H9 (cell line): ENCODE measurements at regions not wholly inside any gene's neighbourhood (a gene's known extent, or its start where the extent isn't known, plus 50 kb on each side); places are given as distances from the start of the nearest gene placed in this dataset.

Experiments used
- DNase-seq: peaks from one replicate; pipeline ENCODE4 v3.0.0-alpha.2; 2017
- H2AFZ ChIP-seq: one replicate; pipeline ENCODE4 v1.6.1; 2013; ENCODE audit warnings: mild to moderate bottlenecking, low read length, control low read depth, moderate library complexity
- H2AK5ac ChIP-seq: 2 replicates; pipeline ENCODE4 v1.6.1; 2013; ENCODE audit warnings: low read length, control low read depth, mixed read lengths; ENCODE audit not compliant: insufficient read length
- H2BK120ac ChIP-seq: one replicate; pipeline ENCODE4 v1.6.1; 2013; ENCODE audit warnings: low read depth, mild to moderate bottlenecking, low read length, control low read depth, inconsistent platforms; ENCODE audit not compliant: poor library complexity, severe bottlenecking
- H2BK12ac ChIP-seq: 2 replicates; pipeline ENCODE4 v1.6.1; 2013; ENCODE audit warnings: low read length, control low read depth, mixed read lengths, low read depth; ENCODE audit not compliant: insufficient read length
- H2BK15ac ChIP-seq: 2 replicates; pipeline ENCODE4 v1.6.1; 2013; ENCODE audit warnings: low read depth, low read length, control low read depth
- H2BK20ac ChIP-seq: one replicate; pipeline ENCODE4 v1.6.1; 2013; ENCODE audit warnings: low read depth, mild to moderate bottlenecking, low read length, control low read depth, inconsistent platforms; ENCODE audit not compliant: poor library complexity, severe bottlenecking
- H2BK5ac ChIP-seq: 2 replicates; pipeline ENCODE4 v1.6.1; 2013; ENCODE audit warnings: low read length, control low read depth, mixed read lengths; ENCODE audit not compliant: insufficient read length
- H3K14ac ChIP-seq: 2 replicates; pipeline ENCODE4 v1.6.1; 2013; ENCODE audit warnings: low read length, control low read depth; ENCODE audit not compliant: insufficient read depth
- H3K18ac ChIP-seq: 2 replicates; pipeline ENCODE4 v1.6.1; 2013; ENCODE audit warnings: low read depth, mild to moderate bottlenecking, mixed read lengths, low read length, control low read depth; ENCODE audit not compliant: insufficient read length
- H3K23ac ChIP-seq: 2 replicates; pipeline ENCODE4 v1.6.1; 2013; ENCODE audit warnings: low read length, control low read depth, mixed read lengths, low read depth; ENCODE audit not compliant: insufficient read length
- H3K23me2 ChIP-seq: 2 replicates; pipeline ENCODE4 v1.6.1; 2013; ENCODE audit warnings: low read depth, mild to moderate bottlenecking, mixed read lengths, low read length, control low read depth; ENCODE audit not compliant: insufficient read length, poor library complexity, severe bottlenecking
- H3K27ac ChIP-seq: 2 replicates; pipeline ENCODE4 v1.5.1; 2013; ENCODE audit warnings: low read length, control low read depth, mixed read lengths, low read depth; ENCODE audit not compliant: insufficient read length
- H3K27me3 ChIP-seq: 2 replicates; pipeline ENCODE4 v1.6.1; 2013; ENCODE audit warnings: low read length, control low read depth, inconsistent platforms; ENCODE audit not compliant: insufficient read depth
- H3K4ac ChIP-seq: 2 replicates; pipeline ENCODE4 v1.6.1; 2013; ENCODE audit warnings: low read depth, mild to moderate bottlenecking, control low read depth, inconsistent platforms, low read length, moderate library complexity
- H3K4me1 ChIP-seq: 2 replicates; pipeline ENCODE4 v1.6.1; 2013; ENCODE audit warnings: low read length, control low read depth, inconsistent platforms; ENCODE audit not compliant: insufficient read depth
- H3K4me2 ChIP-seq: 2 replicates; pipeline ENCODE4 v1.6.1; 2013; ENCODE audit warnings: low read length, control low read depth, mixed read lengths; ENCODE audit not compliant: insufficient read length, insufficient read depth
- H3K56ac ChIP-seq: 2 replicates; pipeline ENCODE4 v1.6.1; 2013; ENCODE audit warnings: low read depth, mild to moderate bottlenecking, mixed read lengths, low read length, control low read depth; ENCODE audit not compliant: insufficient read length
- H3K79me1 ChIP-seq: 2 replicates; pipeline ENCODE4 v1.6.1; 2013; ENCODE audit warnings: low read depth, mild to moderate bottlenecking, moderate library complexity, low read length, control low read depth, inconsistent platforms; ENCODE audit not compliant: insufficient read depth, poor library complexity, severe bottlenecking
- H3K79me2 ChIP-seq: 2 replicates; pipeline ENCODE4 v1.6.1; 2013; ENCODE audit warnings: low read length, control low read depth, inconsistent platforms; ENCODE audit not compliant: insufficient read depth
- H3K9ac ChIP-seq: 2 replicates; pipeline ENCODE4 v1.6.1; 2013; ENCODE audit warnings: low read length, control low read depth, mixed read lengths; ENCODE audit not compliant: insufficient read length; ENCODE audit errors: extremely low read depth
- H3K9me3 ChIP-seq: one replicate; pipeline ENCODE4 v1.6.1; 2013; ENCODE audit warnings: low read depth, low read length, inconsistent platforms; ENCODE audit not compliant: control insufficient read depth
- H3T11ph ChIP-seq: one replicate; pipeline ENCODE4 v1.6.1; 2013; ENCODE audit warnings: mild to moderate bottlenecking, low read length, control low read depth, inconsistent platforms
- H4K20me1 ChIP-seq: one replicate; pipeline ENCODE4 v1.6.1; 2013; ENCODE audit not compliant: control insufficient read depth, insufficient read length, insufficient read depth
- H4K5ac ChIP-seq: 2 replicates; pipeline ENCODE4 v1.6.1; 2013; ENCODE audit warnings: low read depth, mild to moderate bottlenecking, mixed read lengths, low read length, control low read depth; ENCODE audit not compliant: insufficient read length
- H4K8ac ChIP-seq: replicated peaks from 2 replicates; pipeline ENCODE4 v1.6.1; 2013; ENCODE audit warnings: low read length, control low read depth, mixed read lengths, low read depth; ENCODE audit not compliant: insufficient read length
- H4K91ac ChIP-seq: 2 replicates; pipeline ENCODE4 v1.6.1; 2013; ENCODE audit warnings: low read depth, mild to moderate bottlenecking, moderate library complexity, mixed read lengths, low read length, control low read depth; ENCODE audit not compliant: insufficient read length
- H3K27ac Mint-ChIP-seq, 3 experiments: 2 replicates in 2 of 3; 3 replicates in 1 of 3; pipeline ENCODE4 v1.8.0; 2020 to 2021; ENCODE audit warnings: mixed read lengths in 3 of 3, mild to moderate bottlenecking in 1 of 3, moderate library complexity in 1 of 3
- H3K27me3 Mint-ChIP-seq: 2 replicates; pipeline ENCODE4 v1.8.0; 2021; ENCODE audit warnings: low read depth, mild to moderate bottlenecking, moderate library complexity, mixed read lengths
- H3K36me3 Mint-ChIP-seq, 3 experiments: 2 replicates in 2 of 3; 3 replicates in 1 of 3; pipeline ENCODE4 v1.8.0; 2020 to 2021; ENCODE audit warnings: low read depth in 3 of 3, mixed read lengths in 3 of 3; ENCODE audit not compliant: insufficient read depth in 1 of 3
- H3K4me1 Mint-ChIP-seq, 2 experiments: 2 replicates each; pipeline ENCODE4 v1.8.0; 2020; ENCODE audit warnings: mixed read lengths in 2 of 2
- H3K4me3 Mint-ChIP-seq, 2 experiments: 2 replicates in 1 of 2; 3 replicates in 1 of 2; pipeline ENCODE4 v1.8.0; 2020 to 2021; ENCODE audit warnings: mild to moderate bottlenecking in 2 of 2, mixed read lengths in 2 of 2, moderate library complexity in 1 of 2
- H3K9me3 Mint-ChIP-seq, 2 experiments: 2 replicates in 1 of 2; 3 replicates in 1 of 2; pipeline ENCODE4 v1.8.0; 2020; ENCODE audit warnings: mild to moderate bottlenecking in 2 of 2, mixed read lengths in 2 of 2, moderate library complexity in 1 of 2
- CTCF ChIP-seq: fragments of 200-600 bp; sonication (generic); conservative IDR thresholded peaks from 3 replicates; pipeline ENCODE4 v1.8.0; 2021; ENCODE audit warnings: antibody characterized with exemption, mild to moderate bottlenecking
- WGBS: extraction: QIAGEN DNeasy Blood & Tissue Kit; methylation state at CpG from one replicate; pipeline ENCODE4 v1.1.7; 2013; ENCODE audit warnings: missing lambda C conversion rate, low lambda C conversion rate, mixed read lengths; ENCODE audit not compliant: insufficient read length; ENCODE audit errors: extremely low coverage; 5-methylcytosine and 5-hydroxymethylcytosine counted together

- Histone ChIP-seq H3K79me2 (no peaks in the 10 kb centered on the region), H4K5ac (no peak overlapping the region), H2BK20ac (no peak overlapping the region), H2BK120ac (no peak overlapping the region), H3K18ac (peak overlapping the region; percentile 68), H2BK15ac (no peak overlapping the region), H2AK5ac (no peak overlapping the region), H4K91ac (no peak overlapping the region), H3K4me2 (no peak overlapping the region), H3K4me1 (peaks cover 6% of the 10 kb centered on the region; the same call in 1 of the 2 replicates), H3K9ac (no peak overlapping the region), H3K9me3 (no peaks in the 10 kb centered on the region), H4K8ac (no peak overlapping the region), H2BK5ac (no peak overlapping the region), H3K23me2 (no peaks in the 10 kb centered on the region), H3K27me3 (no peaks in the 10 kb centered on the region), H2AFZ (no peak overlapping the region), H3K56ac (no peak overlapping the region), H3K27ac (no peak overlapping the region), H3K14ac (no peak overlapping the region), H3K23ac (no peak overlapping the region), H4K20me1 (no peaks in the 10 kb centered on the region), H2BK12ac (peak overlapping the region; percentile 66), H3T11ph (no peak overlapping the region), H3K4ac (no peak overlapping the region), H3K79me1 (no peaks in the 10 kb centered on the region)
- WGBS: no CpG with 5 or more reads among the region's 6 CpGs
- Mint-ChIP-seq H3K27me3 (no peaks in the 10 kb centered on the region; the same call in 1 of the 2 replicates), H3K36me3 (no peaks in the 10 kb centered on the region), H3K4me3 (no peak overlapping the region; a peak in 1 of 5 replicates), H3K9me3 (peaks cover 0 to 5% of the 10 kb centered on the region in 2 experiments; a peak in 1 of 5 replicates), H3K27ac (peak overlapping the region; percentile 86 to 97 (median 96); a peak in 6 of 7 replicates), H3K4me1 (peaks cover 15 to 22% of the 10 kb centered on the region in 2 experiments)
- no peak for TF ChIP-seq CTCF
- DNase-seq: no peak
These were observed 155.3 kb downstream of the DDX1 start for GRCh38 chr2:15746703-15747550.
